ENCODE measurements at regions not wholly inside any gene's neighbourhood (a gene's known extent, or its start where the extent isn't known, plus 50 kb on each side); places are given as distances from the start of the nearest gene placed in this dataset.

DNA sequence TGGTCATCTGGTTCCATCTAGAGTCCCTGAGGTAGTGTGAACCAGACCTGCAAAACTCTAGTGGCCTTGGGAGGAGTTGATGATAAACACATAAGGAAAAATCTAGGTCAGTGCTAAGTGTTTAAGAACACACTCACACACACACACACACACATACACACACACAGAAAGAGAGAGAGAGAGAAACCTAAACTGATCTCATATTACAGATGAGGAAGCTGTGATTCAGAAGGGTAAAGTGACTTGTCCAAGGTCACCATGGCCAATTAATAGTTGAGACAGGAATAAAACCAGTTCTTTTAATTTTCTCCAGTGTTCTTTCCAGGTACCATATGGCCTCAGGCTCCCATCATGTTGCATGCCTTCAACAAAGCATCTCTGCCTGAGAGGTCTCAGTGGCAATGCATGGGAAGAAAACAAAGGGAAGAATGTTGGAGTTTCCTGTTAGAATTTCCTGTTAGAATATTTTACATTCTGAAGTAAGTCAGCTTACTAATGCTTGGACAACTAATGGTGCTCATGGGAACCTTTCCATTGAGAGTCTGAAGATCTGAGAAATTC, 77.3 kb upstream of the TSPAN2 start:
- no peak overlapping the region for H3K27ac ChIP-seq
- no peaks in the 10 kb centered on the region for H3K9me3 ChIP-seq
- H3K36me3 ChIP-seq: no peaks in the 10 kb centered on the region
- TF ChIP-seq POLR2A (IDR thresholded peaks at IDR 0.05): no peak
- TF ChIP-seq, protein P1, sequence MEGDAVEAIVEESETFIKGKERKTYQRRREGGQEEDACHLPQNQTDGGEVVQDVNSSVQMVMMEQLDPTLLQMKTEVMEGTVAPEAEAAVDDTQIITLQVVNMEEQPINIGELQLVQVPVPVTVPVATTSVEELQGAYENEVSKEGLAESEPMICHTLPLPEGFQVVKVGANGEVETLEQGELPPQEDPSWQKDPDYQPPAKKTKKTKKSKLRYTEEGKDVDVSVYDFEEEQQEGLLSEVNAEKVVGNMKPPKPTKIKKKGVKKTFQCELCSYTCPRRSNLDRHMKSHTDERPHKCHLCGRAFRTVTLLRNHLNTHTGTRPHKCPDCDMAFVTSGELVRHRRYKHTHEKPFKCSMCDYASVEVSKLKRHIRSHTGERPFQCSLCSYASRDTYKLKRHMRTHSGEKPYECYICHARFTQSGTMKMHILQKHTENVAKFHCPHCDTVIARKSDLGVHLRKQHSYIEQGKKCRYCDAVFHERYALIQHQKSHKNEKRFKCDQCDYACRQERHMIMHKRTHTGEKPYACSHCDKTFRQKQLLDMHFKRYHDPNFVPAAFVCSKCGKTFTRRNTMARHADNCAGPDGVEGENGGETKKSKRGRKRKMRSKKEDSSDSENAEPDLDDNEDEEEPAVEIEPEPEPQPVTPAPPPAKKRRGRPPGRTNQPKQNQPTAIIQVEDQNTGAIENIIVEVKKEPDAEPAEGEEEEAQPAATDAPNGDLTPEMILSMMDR (IDR thresholded peaks at IDR 0.05): no peak
- no peaks in the 10 kb centered on the region for H3K4me1 ChIP-seq
- H3K27me3 ChIP-seq: no peaks in the 10 kb centered on the region
- no peak for DNase-seq
- no peak overlapping the region for H3K4me3 ChIP-seq

GRCh38 chr1:115165776-115166175, 76.5 kb upstream of the TSPAN2 start:
- H3K4me3 ChIP-seq: no peak overlapping the region
- no peaks in the 10 kb centered on the region for H3K4me1 ChIP-seq
- no peaks in the 10 kb centered on the region for H3K9me3 ChIP-seq
- no peak for DNase-seq
- H3K27ac ChIP-seq: no peak overlapping the region
- TF ChIP-seq POLR2A (IDR thresholded peaks at IDR 0.05): no peak
- TF ChIP-seq, protein P1 (IDR thresholded peaks at IDR 0.05): no peak
- no peaks in the 10 kb centered on the region for H3K36me3 ChIP-seq
- H3K27me3 ChIP-seq: no peaks in the 10 kb centered on the region

GRCh38 chr1:115164940-115165705, 75.8 kb upstream of the TSPAN2 start:
- H3K36me3 ChIP-seq: no peaks in the 10 kb centered on the region
- H3K4me3 ChIP-seq: no peak overlapping the region
- no peak overlapping the region for H3K27ac ChIP-seq
- H3K27me3 ChIP-seq: no peaks in the 10 kb centered on the region
- H3K9me3 ChIP-seq: no peaks in the 10 kb centered on the region
- no peak for DNase-seq
- no peak for TF ChIP-seq POLR2A (IDR thresholded peaks at IDR 0.05)
- TF ChIP-seq, protein P1 (IDR thresholded peaks at IDR 0.05): no peak
- no peaks in the 10 kb centered on the region for H3K4me1 ChIP-seq

DNA sequence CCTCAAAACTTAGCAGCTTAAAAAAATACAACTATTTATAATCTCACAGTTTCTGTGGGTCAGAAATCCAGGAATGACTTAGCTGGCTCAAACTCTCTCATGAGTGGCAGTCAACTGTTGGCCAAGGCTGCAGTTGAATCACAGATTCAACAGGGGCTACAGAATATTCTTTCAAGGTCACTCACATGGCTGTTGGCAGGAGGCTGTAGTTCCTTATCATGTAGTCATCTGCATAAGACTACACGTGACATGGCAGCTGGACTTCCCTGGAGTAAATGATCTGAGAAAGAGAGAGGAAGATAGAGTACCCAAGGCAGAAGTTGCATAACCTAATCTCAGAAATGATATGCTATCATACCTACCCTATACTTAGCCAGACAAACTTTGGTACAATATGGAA, 75.2 kb upstream of the TSPAN2 start:
- H3K27ac ChIP-seq: no peak overlapping the region
- no peaks in the 10 kb centered on the region for H3K27me3 ChIP-seq
- H3K4me3 ChIP-seq: no peak overlapping the region
- no peaks in the 10 kb centered on the region for H3K9me3 ChIP-seq
- TF ChIP-seq, protein P1 (IDR thresholded peaks at IDR 0.05): no peak
- TF ChIP-seq POLR2A (IDR thresholded peaks at IDR 0.05): no peak
- DNase-seq: no peak
- no peaks in the 10 kb centered on the region for H3K36me3 ChIP-seq
- H3K4me1 ChIP-seq: no peaks in the 10 kb centered on the region

GRCh38 chr1:115160728-115161127, 71.4 kb upstream of the TSPAN2 start:
- H3K27me3 ChIP-seq: no peaks in the 10 kb centered on the region
- no peak for DNase-seq
- H3K36me3 ChIP-seq: no peaks in the 10 kb centered on the region
- H3K4me3 ChIP-seq: no peak overlapping the region
- H3K27ac ChIP-seq: no peak overlapping the region
- H3K4me1 ChIP-seq: no peaks in the 10 kb centered on the region
- TF ChIP-seq, protein P1 (IDR thresholded peaks at IDR 0.05): no peak
- TF ChIP-seq POLR2A (IDR thresholded peaks at IDR 0.05): no peak
- H3K9me3 ChIP-seq: no peaks in the 10 kb centered on the region

All from Peyer's patch (tissue), 4 donors.